Omental fat pad (tissue), 3 donors: ENCODE measurements at regions not wholly inside any gene's neighbourhood (a gene's known extent, or its start where the extent isn't known, plus 50 kb on each side); places are given as distances from the start of the nearest gene placed in this dataset.

Experiments used
- ATAC-seq: fragments of 150-250 bp; one replicate; pipeline ENCODE4 v1.9.1; 2016; ENCODE audit warnings: mild to moderate bottlenecking, moderate library complexity; ENCODE audit not compliant: low FRiP score
- DNase-seq: peaks from one replicate; pipeline ENCODE4 v3.0.0-alpha.2; 2019; ENCODE audit warnings: low spot score
- TF ChIP-seq, protein P1 (sequence below), 3 donors: fragments of 450-650 bp; IDR thresholded peaks; one replicate each; pipeline ENCODE4 v1.5.1; 2016 to 2017; ENCODE audit warnings: antibody characterized with exemption in 3 of 3, mild to moderate bottlenecking in 3 of 3, moderate library complexity in 2 of 3

DNA sequence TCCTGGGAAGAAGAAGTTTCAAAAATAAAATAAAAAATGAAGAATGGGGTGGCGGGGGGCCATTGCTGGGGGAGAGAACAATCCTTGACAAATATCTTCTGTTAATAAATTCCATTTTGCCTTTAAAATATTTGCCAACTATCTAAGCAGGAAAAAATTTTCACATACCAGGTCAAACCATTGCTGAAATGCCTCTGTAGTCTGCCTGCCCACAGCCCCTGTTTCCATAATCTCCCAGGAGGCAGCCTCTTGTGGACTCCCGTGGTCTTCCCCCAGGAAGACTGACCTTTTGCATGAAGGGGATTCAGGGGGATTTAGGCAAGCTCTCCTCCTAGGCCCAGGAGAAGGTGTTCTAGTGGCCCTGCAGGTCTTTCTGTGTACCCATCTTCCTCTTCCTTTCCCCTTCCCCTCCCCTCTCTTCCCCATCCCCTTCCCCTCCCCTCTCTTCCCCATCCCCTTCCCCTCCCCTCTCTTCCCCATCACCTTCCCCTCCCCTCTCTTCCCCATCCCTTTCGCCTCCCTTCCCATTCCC is 61.0 kb downstream of the RPL37A start:
- ATAC-seq (no peak), DNase-seq (no peak)
- TF ChIP-seq, protein P1, sequence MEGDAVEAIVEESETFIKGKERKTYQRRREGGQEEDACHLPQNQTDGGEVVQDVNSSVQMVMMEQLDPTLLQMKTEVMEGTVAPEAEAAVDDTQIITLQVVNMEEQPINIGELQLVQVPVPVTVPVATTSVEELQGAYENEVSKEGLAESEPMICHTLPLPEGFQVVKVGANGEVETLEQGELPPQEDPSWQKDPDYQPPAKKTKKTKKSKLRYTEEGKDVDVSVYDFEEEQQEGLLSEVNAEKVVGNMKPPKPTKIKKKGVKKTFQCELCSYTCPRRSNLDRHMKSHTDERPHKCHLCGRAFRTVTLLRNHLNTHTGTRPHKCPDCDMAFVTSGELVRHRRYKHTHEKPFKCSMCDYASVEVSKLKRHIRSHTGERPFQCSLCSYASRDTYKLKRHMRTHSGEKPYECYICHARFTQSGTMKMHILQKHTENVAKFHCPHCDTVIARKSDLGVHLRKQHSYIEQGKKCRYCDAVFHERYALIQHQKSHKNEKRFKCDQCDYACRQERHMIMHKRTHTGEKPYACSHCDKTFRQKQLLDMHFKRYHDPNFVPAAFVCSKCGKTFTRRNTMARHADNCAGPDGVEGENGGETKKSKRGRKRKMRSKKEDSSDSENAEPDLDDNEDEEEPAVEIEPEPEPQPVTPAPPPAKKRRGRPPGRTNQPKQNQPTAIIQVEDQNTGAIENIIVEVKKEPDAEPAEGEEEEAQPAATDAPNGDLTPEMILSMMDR (IDR thresholded peaks at IDR 0.05) = no peak

DNA sequence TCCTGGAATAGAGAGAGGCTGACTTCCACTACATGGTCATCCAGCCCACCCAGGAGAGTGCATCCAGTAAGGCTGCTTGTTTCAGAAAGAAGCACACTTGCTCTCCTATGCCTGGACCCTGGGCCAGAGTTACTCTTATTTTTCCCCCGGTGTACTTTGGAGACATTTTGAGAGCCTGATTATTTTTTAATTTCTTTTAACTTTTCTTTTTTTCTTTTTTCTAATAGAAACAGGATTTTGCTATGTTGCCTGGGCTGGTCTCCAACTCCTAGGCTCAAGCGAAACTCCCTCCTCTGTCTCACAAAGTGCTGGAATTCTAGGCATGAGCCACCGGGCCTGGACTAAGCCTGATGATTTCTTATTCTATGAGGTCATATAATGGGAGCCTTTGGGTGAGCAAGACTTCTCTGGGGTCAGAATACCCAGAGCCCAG is 62.2 kb downstream of the RPL37A start:
- TF ChIP-seq, protein P1 (IDR thresholded peaks at IDR 0.05) = no peak
- DNase-seq (no peak), ATAC-seq (peak; percentile 95)

DNA sequence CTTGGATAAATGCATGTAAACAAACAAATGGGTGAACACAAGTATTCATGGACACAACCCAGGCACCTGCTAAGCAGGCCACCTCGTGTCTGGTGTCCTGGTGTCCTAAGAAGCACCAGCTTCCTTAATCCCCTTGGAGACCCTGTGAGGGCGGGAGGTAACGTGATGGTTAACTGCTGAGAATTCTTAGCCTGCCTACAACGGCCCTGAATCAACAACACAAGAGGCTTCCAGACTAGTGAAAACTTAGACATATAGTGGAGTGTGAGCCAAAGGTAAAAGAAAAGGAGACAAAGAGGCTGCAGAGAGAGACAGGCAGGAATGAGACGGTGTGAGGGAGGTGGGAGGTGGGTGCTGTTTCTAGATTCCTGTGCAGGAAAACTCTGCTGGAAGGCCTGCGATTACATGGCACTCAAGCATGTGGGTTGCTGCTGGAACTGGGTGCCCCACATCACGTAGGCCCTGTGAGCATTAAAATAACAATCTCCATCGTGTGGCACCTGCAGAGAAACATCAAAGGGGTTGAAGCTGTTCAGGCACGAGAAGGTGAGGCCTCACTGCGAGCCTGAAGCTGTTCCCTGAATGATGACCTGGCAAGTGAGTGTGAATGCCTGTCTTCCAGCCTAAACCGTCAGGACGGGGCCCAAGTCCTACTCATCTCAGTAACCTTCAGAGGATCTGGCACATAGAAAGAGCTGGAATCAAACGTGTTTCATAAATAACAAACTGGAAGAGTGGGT is 64.2 kb downstream of the RPL37A start:
- ATAC-seq (peak; percentile 46), DNase-seq (no peak)
- TF ChIP-seq, protein P1 (IDR thresholded peaks at IDR 0.05) = no peak

DNA sequence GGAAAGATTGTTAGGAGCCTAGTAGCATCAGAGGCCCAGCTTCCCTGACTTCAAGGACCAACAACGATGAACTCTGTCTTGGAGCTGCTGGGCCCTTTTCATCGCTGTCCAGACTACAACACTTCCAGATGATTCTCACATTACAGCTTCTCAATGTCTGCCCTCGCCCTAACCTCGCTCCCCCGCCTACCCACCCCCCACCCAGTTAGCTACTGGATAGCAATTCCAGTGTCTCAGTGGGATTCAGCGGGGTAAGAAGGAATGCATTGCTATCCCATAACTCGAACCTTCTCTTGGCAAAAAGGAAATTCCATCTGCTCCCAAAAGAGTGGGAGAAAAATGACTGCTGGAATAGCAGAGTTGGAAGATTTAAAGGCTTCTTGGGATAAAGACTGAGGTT is 65.0 kb downstream of the RPL37A start:
- ATAC-seq = no peak
- TF ChIP-seq, protein P1 (IDR thresholded peaks at IDR 0.05) = no peak

DNA sequence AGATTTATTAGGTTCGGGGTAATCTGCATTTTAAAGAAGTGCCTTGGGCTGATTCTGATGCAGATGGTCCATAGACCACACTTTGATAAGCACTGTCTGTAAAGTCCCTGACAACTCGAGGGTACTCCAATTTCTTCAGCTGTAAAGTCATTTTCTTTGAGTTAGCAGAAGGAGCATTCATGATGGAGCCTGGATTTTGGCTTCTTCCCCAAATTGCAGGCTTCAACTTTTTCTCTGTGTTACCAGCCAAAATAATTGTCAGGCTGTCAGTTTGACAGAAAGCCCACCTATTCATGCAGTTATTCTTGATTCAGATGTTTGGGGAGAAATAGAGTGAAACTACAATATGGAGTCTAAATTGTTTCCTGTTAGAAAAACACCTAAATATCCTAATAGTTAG is 66.0 kb downstream of the RPL37A start:
- no peak for DNase-seq
- TF ChIP-seq, protein P1 (IDR thresholded peaks at IDR 0.05) = no peak
- no peak for ATAC-seq

More for the DNA sequence above, 65.0 kb downstream of the RPL37A start:
- no peak for DNase-seq

DNA sequence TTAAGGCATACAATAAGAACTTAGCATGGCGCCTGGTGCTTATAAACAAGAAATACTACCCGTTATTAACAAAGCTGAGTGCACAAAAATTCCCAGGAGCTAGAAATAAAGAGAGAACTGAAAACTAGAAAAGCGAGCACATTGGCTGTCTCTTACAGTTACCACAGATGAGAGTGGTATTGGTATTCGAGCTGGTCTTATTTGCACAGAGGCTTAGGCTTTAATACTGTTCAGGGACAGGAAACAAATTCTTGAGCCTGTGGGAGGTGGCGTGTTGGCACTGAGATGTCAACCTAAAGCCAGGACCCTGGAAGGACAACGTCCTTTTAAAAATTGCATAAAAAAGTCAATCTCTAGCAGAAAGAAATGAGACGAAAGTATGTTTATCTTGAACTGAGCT is 67.3 kb upstream of the IGFBP2 start:
- no peak for ATAC-seq
- TF ChIP-seq, protein P1 (IDR thresholded peaks at IDR 0.05) = no peak
- no peak for DNase-seq

DNA sequence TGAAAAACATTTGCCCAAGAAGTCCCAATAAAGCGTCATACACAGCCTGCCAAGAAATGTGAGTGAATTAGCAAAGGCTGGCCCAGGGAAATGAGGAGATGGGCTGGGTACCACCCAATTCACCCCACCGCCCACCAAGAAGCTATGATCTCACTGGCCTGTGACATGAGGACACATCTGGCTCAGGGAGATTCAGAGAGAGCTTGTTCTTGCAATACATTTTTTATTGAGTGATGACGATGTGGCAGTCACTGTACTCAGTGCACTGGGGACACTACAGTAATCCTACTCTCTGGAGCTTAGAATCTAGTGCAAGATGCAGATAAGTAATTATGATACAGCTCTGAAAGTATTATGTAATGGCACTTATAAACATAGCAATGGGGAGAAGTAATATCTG is 64.6 kb upstream of the IGFBP2 start:
- ATAC-seq = no peak

More for the DNA sequence above, 64.6 kb upstream of the IGFBP2 start:
- TF ChIP-seq, protein P1 (IDR thresholded peaks at IDR 0.05) = no peak
- DNase-seq = no peak
